Hematopoietic multipotent progenitor cell treated with erythropoietin and hydrocortisone succinate and interleukin-3 and kit ligand, for 8 days (in vitro differentiated cells): ENCODE measurements at regions not wholly inside any gene's neighbourhood (a gene's known extent, or its start where the extent isn't known, plus 50 kb on each side); places are given as distances from the start of the nearest gene placed in this dataset.

Source experiments
- DNase-seq: peaks from one replicate; pipeline ENCODE4 v3.0.0-alpha.2; 2015

DNA sequence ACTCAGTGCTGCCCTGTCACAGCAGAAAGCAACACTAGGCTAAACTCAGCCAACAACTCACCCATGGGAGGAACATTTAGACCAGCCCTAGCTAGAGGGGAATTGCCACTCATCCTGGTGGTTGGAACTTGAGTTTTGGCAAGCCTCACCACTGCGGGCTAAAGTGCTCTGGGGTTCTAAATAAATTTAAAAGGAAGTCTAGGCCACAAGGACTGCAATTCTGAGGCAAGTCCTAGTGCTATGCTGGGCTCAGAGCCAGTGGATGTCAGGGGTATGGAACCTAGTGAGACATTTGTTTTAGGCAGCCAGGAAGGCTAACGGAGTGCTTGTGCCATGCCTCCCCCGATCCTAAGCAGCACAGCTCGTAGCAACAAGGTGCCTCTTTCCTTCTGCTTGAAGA lies 78.0 kb downstream of the RGS13 start:
- DNase-seq: no peak

DNA sequence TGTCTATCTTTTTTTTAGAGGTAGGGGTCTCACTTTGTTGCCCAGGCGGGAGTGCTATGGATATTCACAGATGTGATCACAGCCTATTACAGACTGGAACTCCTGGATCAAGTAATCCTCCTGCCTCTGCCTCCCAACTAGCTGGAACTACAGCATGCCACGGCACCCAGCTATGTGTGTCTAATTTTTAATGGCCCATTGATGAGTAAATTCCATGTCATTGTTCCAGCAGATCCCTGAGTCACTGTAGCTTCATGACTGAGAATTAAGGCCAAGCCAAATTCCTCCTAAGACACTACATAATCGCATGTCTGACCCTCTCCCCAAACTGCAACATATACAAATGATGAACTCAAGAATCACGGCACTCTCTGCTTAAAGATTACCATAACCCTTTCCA lies 84.2 kb upstream of the RGS2 start:
- DNase-seq: no peak

DNA sequence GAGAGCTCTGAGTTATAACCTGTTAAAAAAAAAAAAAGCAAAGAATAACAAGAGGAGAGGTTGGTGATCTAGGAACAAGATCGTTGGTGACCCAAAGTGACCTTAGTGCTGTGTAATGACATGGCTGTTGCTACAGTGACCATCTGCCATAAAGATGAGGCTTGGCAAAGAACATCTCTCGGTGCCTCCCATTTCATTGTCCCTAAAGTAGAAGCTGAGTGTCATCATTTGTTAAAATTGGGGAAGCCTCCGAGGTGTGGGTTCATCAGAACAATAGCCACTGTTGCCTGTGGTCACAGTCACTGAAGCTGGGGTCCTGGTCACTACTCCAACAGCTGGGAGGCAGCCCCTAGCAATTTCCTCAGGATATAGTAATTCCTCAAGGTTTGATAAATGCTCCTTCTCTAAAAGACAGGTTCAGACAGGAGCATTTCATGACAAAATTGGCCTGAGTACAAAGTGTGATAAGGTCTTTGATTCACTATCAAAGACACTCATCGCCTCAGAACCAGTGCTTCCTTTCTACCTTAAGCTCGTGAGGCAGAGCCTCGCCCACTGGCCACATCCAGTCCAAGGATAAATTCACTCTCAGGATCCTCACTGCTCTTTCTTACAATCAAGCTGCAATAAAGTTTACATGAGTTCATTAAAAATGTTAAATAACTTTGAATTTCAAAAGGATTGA lies 81.9 kb upstream of the RGS2 start:
- DNase-seq: no peak

DNA sequence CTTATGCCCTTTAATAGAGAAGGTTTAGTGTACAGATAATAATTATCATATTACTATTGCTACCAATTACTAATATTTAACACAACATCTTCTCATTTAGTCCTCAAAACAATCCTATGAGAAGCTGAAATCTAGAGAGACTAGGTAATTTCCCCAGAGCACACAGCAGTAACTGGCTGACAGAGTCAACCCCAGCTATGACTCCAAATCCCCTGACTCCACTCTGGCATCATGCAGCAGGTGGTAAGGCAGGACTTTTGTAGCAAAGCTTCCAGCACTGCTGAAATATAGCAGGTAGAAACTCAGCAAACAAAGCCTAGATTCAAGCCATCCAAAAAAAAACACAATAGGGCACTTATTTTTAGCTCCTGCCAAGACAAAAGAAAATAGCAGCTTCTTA lies 79.3 kb upstream of the RGS2 start:
- DNase-seq: no peak

DNA sequence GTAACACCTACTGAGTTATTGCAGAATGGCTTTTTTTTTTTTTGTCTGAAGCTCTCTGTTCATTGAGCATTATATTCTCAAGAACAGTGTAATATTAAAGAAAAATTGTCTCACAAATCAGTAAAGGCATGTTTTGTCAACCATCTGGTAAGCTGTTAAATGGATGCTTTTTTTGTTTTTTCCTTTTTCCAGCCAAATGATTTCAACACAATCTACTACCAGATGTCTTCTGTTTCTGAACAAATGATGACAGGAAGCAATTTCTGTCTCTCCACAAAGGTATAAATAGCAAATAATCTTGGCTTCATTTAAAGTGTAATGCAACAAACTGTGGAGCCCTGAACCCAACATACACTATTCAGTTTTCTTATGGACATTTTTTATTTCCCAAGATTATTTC lies 78.6 kb upstream of the RGS2 start:
- no peak for DNase-seq

DNA sequence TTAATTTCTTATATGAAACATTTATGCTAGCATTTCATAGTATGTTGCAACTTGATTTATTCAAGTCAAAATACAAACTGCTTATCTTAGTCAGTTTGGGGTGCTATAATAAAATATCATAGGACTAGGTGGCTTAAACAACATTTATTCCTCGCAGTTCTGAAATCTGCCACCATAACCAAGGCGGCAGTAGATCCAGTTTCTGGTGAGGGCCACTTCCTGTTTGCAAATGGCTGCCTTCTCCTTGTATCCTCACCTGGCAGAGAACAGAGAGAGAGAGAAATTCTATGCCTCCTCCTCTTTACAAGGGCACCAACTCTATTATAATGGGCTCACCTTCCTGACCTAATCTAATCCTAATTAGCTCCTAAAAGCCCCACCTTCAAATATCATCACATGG lies 76.1 kb upstream of the RGS2 start:
- peak; percentile 33 for DNase-seq

DNA sequence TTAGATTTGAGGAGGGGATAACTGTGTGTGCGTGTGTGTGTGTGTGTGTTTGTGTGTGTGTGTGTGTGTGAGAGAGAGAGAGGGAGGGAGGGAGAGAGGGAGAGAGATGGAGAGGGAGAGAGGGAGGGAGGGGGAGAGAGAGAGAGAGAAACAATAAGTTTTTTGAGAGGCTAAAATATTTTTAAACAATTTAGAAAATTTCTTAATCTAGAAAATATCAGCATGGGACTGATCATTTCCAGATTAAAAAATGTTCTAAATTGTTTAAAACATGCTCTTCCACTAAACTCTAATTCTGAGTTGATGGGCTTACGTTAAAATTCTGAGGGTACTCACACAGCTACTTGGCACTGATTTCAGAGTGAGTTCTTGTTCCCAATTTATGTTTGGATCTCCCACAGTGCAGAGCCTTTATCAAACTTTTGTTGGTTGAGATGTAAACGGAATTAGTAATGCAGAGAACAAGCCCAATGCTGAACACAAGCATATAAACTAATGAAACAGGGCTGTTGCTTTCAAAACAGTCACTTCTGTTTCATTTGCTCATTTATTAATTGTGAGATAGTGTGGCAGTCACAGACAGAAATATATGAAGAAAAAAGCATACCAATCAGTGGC lies 73.4 kb upstream of the RGS2 start:
- no peak for DNase-seq

DNA sequence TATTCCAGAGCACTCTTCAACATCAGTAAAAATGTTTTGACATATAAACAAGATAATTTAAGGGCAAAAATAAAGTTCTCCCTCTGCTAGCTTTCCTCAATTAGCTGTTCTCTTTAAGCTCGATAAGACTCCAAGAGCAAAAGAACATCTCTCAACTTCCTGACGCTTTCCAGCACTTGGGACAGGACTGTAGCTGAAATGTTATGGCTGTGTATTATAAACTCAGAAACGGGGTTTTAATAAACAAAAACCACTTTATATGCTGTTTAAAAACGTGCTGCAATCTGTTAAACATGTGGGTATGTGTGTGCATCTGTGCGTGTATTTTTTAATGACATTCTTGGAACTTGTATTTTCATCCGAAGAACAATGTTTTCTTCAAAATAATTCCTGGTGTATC lies 71.5 kb upstream of the RGS2 start:
- no peak for DNase-seq

DNA sequence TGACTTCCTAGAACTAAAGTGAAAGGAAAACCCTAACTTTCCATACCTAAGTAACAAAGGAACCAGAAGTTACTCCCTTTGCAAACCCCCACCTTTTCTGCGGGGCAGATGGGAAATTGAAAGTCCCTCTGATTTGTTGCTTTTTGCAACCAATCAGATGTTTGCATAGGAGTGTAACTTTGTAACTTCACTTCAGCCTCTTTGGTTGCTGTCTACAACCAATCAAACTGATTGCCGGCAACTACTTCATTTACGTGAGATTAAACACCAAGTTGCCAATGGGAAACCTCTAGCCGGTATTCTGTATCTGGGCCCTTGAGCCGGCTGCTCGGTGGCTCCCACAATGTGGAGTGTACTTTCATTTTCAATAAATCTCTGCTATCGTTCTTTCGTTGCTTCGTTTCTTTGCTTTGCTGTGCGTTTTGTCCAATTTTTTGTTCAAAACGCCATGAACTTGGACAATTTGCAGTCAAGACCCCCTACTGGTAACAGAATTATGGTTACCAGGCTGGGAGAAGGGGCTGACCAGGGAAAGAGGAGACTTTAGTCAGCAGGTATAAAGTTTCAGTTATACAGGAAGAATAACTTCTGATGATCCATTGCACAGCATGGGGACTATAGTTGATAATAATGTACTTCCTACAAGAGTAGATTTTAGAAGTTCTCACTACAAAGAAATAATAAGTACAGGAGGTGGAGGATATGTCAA lies 69.2 kb upstream of the RGS2 start:
- no peak for DNase-seq

DNA sequence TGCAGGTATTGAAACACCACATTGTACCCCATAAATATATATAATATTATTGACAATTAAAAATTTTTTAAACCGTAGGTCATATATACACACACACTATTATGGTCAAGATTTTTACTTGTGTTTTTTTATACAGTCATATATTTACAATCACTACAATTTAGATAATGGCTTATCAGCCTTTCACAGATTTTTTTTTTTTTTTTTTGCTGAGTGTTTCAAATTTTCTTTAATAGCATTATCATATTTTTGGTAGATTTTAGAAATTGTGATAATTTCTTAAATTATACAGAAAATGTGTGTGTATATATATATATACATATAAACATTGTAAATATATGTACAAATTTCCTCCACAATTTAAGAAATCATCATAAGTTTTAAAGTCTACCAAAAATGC lies 68.6 kb upstream of the RGS2 start:
- DNase-seq: no peak

DNA sequence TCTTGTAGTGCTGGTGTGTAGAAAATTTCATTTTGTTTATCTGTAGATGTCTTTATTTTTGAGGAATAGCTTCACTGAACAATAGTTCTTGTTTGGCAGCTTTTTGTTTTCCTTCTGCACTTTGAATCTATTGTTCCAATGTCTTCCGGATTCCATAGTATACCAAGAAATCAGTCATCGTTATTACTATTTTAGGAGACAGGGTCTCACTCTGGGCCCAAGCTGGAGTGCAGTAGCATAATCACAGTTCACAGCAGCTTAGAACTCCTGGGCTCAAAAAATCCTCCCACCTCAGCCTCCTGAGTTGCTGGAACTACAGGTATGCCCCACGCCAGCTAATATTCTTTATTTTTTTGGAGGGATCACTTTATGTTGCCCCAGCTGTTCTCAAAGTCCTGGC lies 67.7 kb upstream of the RGS2 start:
- DNase-seq: no peak

DNA sequence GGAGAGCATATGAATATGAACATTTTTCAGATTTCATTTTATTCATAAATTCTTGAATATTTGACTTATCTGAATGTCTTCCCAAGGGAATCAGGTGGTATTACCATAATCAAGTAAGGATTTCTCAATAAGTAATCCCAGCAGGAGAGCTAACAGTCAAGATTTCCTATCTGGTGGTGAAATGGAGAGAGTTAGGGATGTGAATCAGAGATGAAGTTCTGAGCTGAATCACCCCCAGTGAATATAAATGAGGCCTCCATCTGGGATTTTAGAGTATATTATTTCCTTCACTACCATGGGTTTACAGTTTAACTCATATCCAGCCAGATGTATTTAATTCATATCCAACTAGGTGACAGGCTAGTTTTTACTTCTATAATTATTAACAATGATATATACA lies 61.5 kb upstream of the RGS2 start:
- DNase-seq: no peak

DNA sequence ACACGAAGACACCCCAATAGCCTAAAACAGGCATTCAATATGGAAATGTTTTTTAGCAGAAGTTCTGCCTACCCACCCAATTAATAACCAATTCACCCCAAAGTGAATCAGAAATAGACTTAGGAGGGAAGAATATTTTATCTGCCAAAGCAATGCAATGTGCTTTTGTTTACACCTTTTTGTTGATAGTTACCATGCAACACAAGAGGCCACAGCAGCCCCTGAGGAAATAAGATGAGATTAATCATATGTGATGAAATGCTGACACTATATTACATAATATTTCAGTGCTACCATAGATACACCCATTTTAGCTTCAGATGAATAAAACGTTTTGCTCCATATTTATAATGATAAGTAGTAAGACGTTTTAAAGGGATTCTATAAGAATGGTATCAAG lies 60.9 kb upstream of the RGS2 start:
- no peak for DNase-seq

DNA sequence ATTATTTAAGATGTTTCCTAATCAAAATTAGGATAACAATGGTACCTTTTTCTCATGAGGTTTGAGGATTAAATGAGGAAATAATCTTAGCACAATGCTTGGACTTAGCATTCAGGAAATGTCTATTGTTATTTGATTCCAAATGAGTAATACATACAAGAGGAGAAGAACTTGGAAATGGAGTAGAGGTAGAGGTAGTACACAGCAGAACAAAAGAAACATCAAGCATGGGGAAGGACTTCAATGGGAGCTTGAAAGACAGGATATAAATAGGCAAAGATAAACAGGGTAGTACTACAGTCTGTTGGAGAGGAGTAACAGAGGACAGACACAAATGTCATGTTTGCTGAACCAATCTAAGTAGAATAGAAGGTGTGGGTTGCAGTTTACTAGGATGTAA lies 59.5 kb upstream of the RGS2 start:
- no peak for DNase-seq

DNA sequence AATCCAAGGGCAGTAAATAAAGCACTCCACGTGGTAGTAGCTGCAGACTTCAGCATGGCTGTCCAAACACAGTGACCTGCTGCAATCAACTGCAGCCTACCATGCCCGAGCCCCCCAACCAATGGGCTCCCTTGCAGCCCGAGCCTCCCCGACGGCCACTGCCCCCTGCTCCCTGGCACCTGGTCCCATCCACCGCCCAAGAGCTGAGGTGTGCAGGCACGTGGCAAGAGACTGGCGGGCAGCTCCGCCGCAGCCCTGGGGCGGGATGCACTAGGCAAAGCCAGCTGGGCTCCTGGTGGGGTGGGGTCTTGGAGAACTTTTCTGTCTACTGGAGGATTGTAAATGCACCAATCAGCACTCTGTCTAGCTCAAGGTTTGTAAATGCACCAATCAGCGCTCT lies 57.6 kb upstream of the RGS2 start:
- no peak for DNase-seq

DNA sequence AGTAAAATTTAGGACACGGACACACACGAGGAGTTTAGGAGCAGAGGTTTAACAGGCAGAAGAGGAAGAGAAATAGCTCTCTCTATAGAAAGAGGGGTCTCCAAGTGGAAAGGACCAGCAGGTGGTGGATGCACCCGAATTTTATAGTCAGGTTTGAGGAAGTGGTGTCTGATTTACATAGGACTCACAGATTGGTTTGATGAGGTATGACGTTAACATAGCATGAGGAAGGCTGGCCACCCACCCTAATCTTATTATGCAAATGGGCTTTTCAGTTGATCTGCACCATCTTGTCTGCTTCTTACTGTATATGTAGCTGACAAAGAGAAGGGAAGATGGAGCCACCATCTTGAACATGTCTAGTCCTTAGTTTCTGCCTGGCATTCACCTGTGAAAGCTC lies 52.5 kb upstream of the RGS2 start:
- no peak for DNase-seq

DNA sequence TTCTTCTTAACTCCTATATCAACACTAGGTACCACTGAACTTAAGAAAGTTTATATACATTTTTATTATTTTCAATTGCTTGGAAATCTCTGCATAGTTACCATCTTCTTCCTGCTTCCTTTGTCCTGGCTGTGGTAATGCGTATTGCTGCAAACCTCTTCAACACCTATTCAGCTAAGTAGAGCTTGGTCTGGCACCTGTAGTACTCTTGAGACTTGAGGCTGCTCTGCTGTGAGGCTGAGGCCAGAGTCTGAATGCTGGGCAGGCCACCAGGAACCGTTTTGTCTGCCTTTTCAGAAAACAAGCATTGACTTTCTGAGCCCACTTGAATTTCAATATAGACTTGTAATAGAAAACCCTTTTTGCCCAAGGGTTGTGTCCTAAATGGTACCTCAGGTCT lies 52.0 kb upstream of the RGS2 start:
- DNase-seq: no peak

DNA sequence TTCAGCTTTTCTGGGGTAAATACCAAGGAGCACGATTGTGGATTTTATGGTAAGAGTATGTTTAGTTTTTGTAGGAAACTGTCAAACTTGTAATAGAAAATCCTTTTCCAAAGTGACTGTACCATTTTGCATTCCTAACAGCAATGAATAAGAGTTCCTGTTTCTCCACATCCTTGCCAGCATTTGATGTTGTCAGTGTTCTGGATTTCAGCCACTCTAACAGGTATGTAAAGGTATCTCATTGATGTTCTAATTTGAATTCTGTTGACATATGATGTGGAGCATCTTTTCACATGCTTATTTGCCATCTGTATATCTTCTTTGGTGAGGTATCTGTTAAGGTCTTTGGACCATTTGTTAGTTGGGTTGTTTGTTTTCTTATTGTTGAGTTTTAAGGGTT lies 50.3 kb upstream of the RGS2 start:
- DNase-seq: no peak
